Ovary (tissue), 7 donors: ENCODE measurements at regions not wholly inside any gene's neighbourhood (a gene's known extent, or its start where the extent isn't known, plus 50 kb on each side); places are given as distances from the start of the nearest gene placed in this dataset.

Experiments
- DNase-seq, 5 donors: peaks; one replicate each; pipeline ENCODE4 v3.0.0-alpha.2; 2019 to 2020
- H3K27ac ChIP-seq, 2 donors: fragments of 200-600 bp; one replicate each; pipeline versions ENCODE4 v1.5.1 to v1.8.0; 2019 to 2022
- H3K27me3 ChIP-seq: fragments of 200-600 bp; one replicate; pipeline ENCODE4 v1.8.0; 2022
- H3K36me3 ChIP-seq: fragments of 200-600 bp; sonication (generic); one replicate; pipeline ENCODE4 v1.5.1; 2019
- H3K4me1 ChIP-seq: one replicate; pipeline ENCODE4 v1.8.1; 2013; ENCODE audit warnings: mild to moderate bottlenecking, moderate library complexity; ENCODE audit not compliant: insufficient read depth
- H3K4me3 ChIP-seq: fragments of 200-600 bp; sonication (generic); one replicate; pipeline ENCODE4 v1.5.1; 2017
- H3K9me3 ChIP-seq, 2 donors: fragments of 200-600 bp in 1 of 2; sonication (generic) in 1 of 2; one replicate each; pipeline versions ENCODE4 v1.5.1 to v1.8.1; 2013 to 2019; ENCODE audit warnings: mild to moderate bottlenecking in 1 of 2, moderate library complexity in 1 of 2
- EP300 ChIP-seq: sonication (generic); formaldehyde crosslinking; IDR thresholded peaks from one replicate; pipeline ENCODE4 v1.6.1; 2017; ENCODE audit warnings: antibody characterized with exemption
- POLR2A ChIP-seq: fragments of 450-650 bp; IDR thresholded peaks from one replicate; pipeline ENCODE4 v1.6.1; 2017; ENCODE audit warnings: antibody characterized with exemption, mild to moderate bottlenecking, moderate library complexity
- WGBS, 3 donors: extraction: QIAGEN DNeasy Blood & Tissue Kit in 1 of 3; methylation state at CpG; one replicate each; pipeline versions ENCODE4 v1.1.5 to v1.1.7; 2013 to 2017; 5-methylcytosine and 5-hydroxymethylcytosine counted together
- intact Hi-C, 4 donors: fragments of 100-400 bp; cut with DNase I; formaldehyde crosslinking; loops; one replicate each; pipeline versions ENCODE4 v1.11.0 to v1.15.1; 2022 to 2023
- TF ChIP-seq, protein P1 (sequence below), 3 donors: fragments of 450-650 bp in 2 of 3; fragments of 200-600 bp in 1 of 3; IDR thresholded peaks; one replicate each; pipeline versions ENCODE4 v1.5.1 to v1.8.0; 2016 to 2022; ENCODE audit warnings: antibody characterized with exemption in 3 of 3, mild to moderate bottlenecking in 1 of 3
- donor health status: DM: no; HTN: no; CAD: no; lungs with moderate emphysema.
- donor health status: DM: no; HTN: no; CAD: no.
- donor health status: Bipolar disorder and iron deficiency.
- donor health status: DM: no; HTN: no; CAD: no.
- donor health status: DM: yes; HTN: yes; CAD: no.

GRCh38 chr3:106930086-106930485, 447.2 kb upstream of the CCDC54 start:
- DNase-seq: no peak
- Histone ChIP-seq H3K9me3 (no peaks in the 10 kb centered on the region), H3K27me3 (no peaks in the 10 kb centered on the region), H3K36me3 (no peaks in the 10 kb centered on the region), H3K4me1 (peaks cover 1% of the 10 kb centered on the region), H3K4me3 (no peak overlapping the region), H3K27ac (no peak overlapping the region)
- intact Hi-C loops: no loop called here
- WGBS, 3 donors: 89 to 94% (median 93%) methylated on average over 2 of the region's 2 CpGs
- TF ChIP-seq POLR2A (no peak), EP300 (no peak)
- TF ChIP-seq, protein P1, sequence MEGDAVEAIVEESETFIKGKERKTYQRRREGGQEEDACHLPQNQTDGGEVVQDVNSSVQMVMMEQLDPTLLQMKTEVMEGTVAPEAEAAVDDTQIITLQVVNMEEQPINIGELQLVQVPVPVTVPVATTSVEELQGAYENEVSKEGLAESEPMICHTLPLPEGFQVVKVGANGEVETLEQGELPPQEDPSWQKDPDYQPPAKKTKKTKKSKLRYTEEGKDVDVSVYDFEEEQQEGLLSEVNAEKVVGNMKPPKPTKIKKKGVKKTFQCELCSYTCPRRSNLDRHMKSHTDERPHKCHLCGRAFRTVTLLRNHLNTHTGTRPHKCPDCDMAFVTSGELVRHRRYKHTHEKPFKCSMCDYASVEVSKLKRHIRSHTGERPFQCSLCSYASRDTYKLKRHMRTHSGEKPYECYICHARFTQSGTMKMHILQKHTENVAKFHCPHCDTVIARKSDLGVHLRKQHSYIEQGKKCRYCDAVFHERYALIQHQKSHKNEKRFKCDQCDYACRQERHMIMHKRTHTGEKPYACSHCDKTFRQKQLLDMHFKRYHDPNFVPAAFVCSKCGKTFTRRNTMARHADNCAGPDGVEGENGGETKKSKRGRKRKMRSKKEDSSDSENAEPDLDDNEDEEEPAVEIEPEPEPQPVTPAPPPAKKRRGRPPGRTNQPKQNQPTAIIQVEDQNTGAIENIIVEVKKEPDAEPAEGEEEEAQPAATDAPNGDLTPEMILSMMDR (IDR thresholded peaks at IDR 0.05): no peak

DNA sequence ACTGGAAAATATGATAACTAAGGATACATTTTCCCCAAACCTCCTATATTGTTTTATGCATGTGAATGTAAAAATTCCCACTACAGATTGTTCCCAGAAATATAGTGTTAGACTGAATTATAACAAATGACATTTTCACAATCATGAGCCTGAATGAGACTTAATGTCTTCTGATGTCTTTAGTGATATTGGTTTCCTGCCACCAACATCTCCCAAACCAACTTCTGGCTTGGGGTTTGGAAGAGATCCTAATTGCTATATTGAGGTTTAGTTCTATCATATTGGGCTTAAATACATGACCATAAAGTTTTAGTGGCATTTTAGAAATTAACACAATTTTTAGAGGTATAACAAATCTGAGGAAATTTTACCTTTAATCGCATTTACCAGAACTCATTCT, 445.3 kb upstream of the CCDC54 start:
- DNase-seq: no peak
- H3K27ac ChIP-seq: no peak overlapping the region
- intact Hi-C loops: no loop called here
- H3K4me1 ChIP-seq: peaks cover 1% of the 10 kb centered on the region
- no peaks in the 10 kb centered on the region for H3K36me3 ChIP-seq
- 61 to 92% (median 68%) methylated on average over 1 of the region's 1 CpG for WGBS, 3 donors
- no peak overlapping the region for H3K4me3 ChIP-seq
- no peaks in the 10 kb centered on the region for H3K27me3 ChIP-seq
- H3K9me3 ChIP-seq: no peaks in the 10 kb centered on the region
- TF ChIP-seq POLR2A (no peak), EP300 (no peak)
- TF ChIP-seq, protein P1 (IDR thresholded peaks at IDR 0.05): no peak

- Histone ChIP-seq H3K27me3 (no peaks in the 10 kb centered on the region), H3K27ac (no peak overlapping the region), H3K36me3 (no peaks in the 10 kb centered on the region), H3K4me3 (no peak overlapping the region), H3K4me1 (no peaks in the 10 kb centered on the region), H3K9me3 (no peaks in the 10 kb centered on the region)
- intact Hi-C loops: no loop called here
- no peak for TF ChIP-seq POLR2A
- TF ChIP-seq, protein P1 (IDR thresholded peaks at IDR 0.05): no peak
- no peak for TF ChIP-seq EP300
- no peak for DNase-seq
- WGBS, 3 donors: 62 to 65% (median 65%) methylated on average over 4 of the region's 4 CpGs
These were observed 440.9 kb upstream of the CCDC54 start for GRCh38 chr3:106936337-106936736.

- no peaks in the 10 kb centered on the region for H3K4me1 ChIP-seq
- H3K27ac ChIP-seq: no peak overlapping the region
- intact Hi-C loops: no loop called here
- H3K36me3 ChIP-seq: no peaks in the 10 kb centered on the region
- DNase-seq: no peak
- no peak overlapping the region for H3K4me3 ChIP-seq
- no peaks in the 10 kb centered on the region for H3K27me3 ChIP-seq
- WGBS, 3 donors: 15 to 22% (median 16%) methylated on average over 3 of the region's 3 CpGs
- TF ChIP-seq POLR2A: no peak
- TF ChIP-seq EP300: no peak
- TF ChIP-seq, protein P1 (IDR thresholded peaks at IDR 0.05): no peak
- H3K9me3 ChIP-seq: no peaks in the 10 kb centered on the region
These were observed 435.2 kb upstream of the CCDC54 start for GRCh38 chr3:106942051-106942450.

DNA sequence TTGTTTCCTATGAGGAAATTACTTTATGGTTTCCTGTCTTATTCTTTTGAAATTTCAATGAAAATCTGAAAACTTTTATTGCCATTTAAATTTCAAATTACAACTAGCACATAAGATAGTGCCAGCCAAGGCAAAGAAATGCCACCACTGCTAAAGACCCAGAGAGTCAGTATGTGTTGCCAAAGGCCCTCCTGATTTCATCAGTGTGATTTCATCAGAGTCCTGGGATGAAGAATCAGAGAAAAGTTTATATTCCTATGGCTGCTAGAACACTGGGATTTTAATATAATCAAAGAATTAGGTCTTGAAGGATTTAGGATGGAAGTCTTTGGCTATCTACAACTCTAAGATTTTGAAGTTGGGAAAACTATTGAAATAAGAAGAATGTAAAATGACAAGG, 434.2 kb upstream of the CCDC54 start:
- Histone ChIP-seq H3K36me3 (no peaks in the 10 kb centered on the region), H3K27me3 (no peaks in the 10 kb centered on the region), H3K4me1 (no peaks in the 10 kb centered on the region), H3K4me3 (no peak overlapping the region), H3K9me3 (no peaks in the 10 kb centered on the region), H3K27ac (no peak overlapping the region)
- TF ChIP-seq, protein P1 (IDR thresholded peaks at IDR 0.05): no peak
- TF ChIP-seq POLR2A (no peak), EP300 (no peak)
- intact Hi-C loops: no loop called here
- DNase-seq: no peak
